ENCODE measurements at regions not wholly inside any gene's neighbourhood (a gene's known extent, or its start where the extent isn't known, plus 50 kb on each side); places are given as distances from the start of the nearest gene placed in this dataset.

GRCh38 chr10:21293518-21294356 lies 231.7 kb downstream of the SKIDA1 start:
- ChIA-PET POLR2A (interaction anchor here (1.1 to 3.0 kb wide), 2 partner anchors 20 to 24 kb away, joined by 5 to 24 read pairs; no protein-coding TSS in a partner anchor), CTCF (interaction anchor here (1.9 kb wide), 1 partner anchor 15 kb away, joined by 14 read pairs; no protein-coding TSS in a partner anchor)
- H3K27me3 ChIP-seq (ENCODE audit: control insufficient read depth, insufficient read depth, low read length) = no peaks in the 10 kb centered on the region
- no peak for DNase-seq (ENCODE audit: low read depth, low spot score)
- H3K4me3 ChIP-seq (ENCODE audit: low read depth, low read length) = no peak overlapping the region
- no peak for TF ChIP-seq CTCF (IDR thresholded peaks at IDR 0.05; ENCODE audit: low read depth, low read length)
- H3K9me3 ChIP-seq (ENCODE audit: control insufficient read depth, insufficient read depth, low read length) = no peaks in the 10 kb centered on the region
- no peak overlapping the region for H3K27ac ChIP-seq (ENCODE audit: low read depth, low read length)

DNA sequence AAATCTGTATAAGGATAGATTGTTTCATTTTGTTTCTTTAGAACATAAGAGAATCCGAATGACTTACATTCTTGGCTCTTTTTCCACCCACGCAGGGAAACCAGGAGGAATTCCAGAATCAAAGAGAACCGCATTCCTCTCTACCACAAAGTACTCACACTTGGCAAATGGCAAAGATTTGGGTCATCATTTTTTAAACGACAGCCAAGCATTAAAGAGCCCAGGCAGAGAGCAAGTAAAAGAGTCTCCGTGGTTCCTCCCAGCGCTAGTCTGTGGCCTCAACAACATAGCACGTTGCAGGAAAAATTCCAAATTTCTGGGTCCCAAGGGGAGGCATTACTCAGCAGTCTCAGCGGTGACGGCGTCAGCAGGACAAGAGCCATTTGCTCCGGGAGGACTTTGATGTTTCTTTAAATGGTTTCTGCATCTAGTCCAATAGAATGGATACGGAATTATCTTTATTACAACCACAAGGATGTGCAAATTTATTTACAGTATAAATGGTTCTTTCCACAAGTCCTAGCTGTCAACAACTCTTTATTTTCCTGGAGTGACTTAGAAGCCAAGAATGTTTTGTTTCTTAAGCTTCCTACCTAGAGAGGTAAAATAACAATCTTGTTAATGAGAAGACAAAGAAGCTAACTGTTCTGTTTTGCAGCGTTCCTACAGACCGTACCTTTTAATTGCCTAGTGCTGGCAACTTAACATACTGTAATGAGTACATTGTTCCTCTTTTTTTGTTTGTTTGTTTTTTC lies 232.5 kb downstream of the SKIDA1 start:
- CTCF ChIA-PET = interaction anchor here (0.6 to 1.9 kb wide), 2 partner anchors 14 to 104 kb away, joined by 6 to 14 read pairs; no protein-coding TSS in a partner anchor
- H3K9me3 ChIP-seq (ENCODE audit: control insufficient read depth, insufficient read depth, low read length) = no peaks in the 10 kb centered on the region
- TF ChIP-seq CTCF (IDR thresholded peaks at IDR 0.05; ENCODE audit: low read depth, low read length) = no peak
- H3K27ac ChIP-seq (ENCODE audit: low read depth, low read length) = peak overlapping the region; percentile 68
- POLR2A ChIA-PET = interaction anchor here (1.0 to 3.0 kb wide), 3 partner anchors 21 to 37 kb away, joined by 3 to 24 read pairs (median 5); no protein-coding TSS in a partner anchor
- H3K4me3 ChIP-seq (ENCODE audit: low read depth, low read length) = peak overlapping the region; percentile 51
- no peaks in the 10 kb centered on the region for H3K27me3 ChIP-seq (ENCODE audit: control insufficient read depth, insufficient read depth, low read length)
- peak; percentile 92 for DNase-seq (ENCODE audit: low read depth, low spot score)

DNA sequence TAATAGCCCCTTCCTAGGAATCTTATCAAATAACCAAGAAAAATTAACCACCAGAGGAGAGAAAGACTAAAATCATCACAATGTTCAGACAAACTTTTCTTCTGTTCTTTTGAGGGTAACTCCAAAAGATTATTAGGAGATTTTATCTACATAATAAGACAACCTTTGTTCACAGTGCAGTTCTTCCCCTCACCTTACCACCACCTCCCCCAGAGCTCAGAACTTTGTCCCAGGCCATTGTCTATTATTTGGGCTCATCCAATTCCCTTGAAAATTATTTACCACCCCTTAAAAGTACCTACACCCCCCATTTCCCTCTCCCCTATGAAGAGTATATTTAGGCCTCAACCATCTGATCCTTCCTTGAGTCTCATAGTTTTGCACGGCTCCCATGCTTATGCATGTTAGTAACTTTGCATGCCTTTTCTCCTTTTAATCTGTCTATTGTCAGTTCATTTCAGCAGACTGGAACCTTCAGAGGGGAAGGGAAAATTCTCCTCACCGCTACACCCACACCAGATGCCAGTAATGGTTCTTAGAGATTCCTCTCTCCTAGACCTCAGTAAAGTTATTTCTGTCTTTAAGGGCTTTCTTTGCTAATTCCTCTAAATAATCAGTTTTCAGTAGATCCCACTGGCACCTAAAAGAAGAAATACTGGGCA lies 234.9 kb downstream of the SKIDA1 start:
- TF ChIP-seq CTCF (IDR thresholded peaks at IDR 0.05; ENCODE audit: low read depth, low read length) = no peak
- CTCF ChIA-PET = no interaction called here
- no peak overlapping the region for H3K27ac ChIP-seq (ENCODE audit: low read depth, low read length)
- no peaks in the 10 kb centered on the region for H3K27me3 ChIP-seq (ENCODE audit: control insufficient read depth, insufficient read depth, low read length)
- POLR2A ChIA-PET = no interaction called here
- DNase-seq (ENCODE audit: low read depth, low spot score) = no peak
- H3K4me3 ChIP-seq (ENCODE audit: low read depth, low read length) = no peak overlapping the region
- no peaks in the 10 kb centered on the region for H3K9me3 ChIP-seq (ENCODE audit: control insufficient read depth, insufficient read depth, low read length)

DNA sequence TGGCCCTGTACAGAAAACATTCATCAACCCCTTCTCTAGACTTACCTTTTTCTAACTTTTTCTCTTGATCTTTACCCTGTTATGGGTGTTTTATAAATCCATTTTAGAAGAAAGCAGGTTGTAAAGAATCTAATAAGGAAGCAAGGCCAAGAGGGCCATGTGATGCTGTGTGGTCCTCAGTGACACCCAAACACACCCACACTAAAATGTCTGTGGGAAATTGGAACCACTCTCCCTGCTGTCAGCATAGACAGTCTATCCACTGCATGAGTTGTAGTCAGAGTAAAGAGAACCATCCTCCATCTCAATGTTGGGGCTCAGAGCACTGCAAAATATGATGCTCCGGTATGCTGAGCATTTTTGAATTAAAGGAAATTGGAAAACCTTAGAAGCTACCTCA lies 235.5 kb downstream of the SKIDA1 start:
- no peak for DNase-seq (ENCODE audit: low read depth, low spot score)
- TF ChIP-seq CTCF (IDR thresholded peaks at IDR 0.05; ENCODE audit: low read depth, low read length) = no peak
- no peak overlapping the region for H3K4me3 ChIP-seq (ENCODE audit: low read depth, low read length)
- ChIA-PET CTCF (interaction anchor here (0.6 kb wide), 2 partner anchors 11 to 106 kb away, joined by 4 to 6 read pairs; no protein-coding TSS in a partner anchor), POLR2A (no interaction called here)
- H3K27me3 ChIP-seq (ENCODE audit: control insufficient read depth, insufficient read depth, low read length) = no peaks in the 10 kb centered on the region
- H3K9me3 ChIP-seq (ENCODE audit: control insufficient read depth, insufficient read depth, low read length) = no peaks in the 10 kb centered on the region
- no peak overlapping the region for H3K27ac ChIP-seq (ENCODE audit: low read depth, low read length)

All from AG04450 (cell line).